Stimulated activated memory B cell treated with anti-CD40 and anti-IgM and Interleukin-4, amounts not matched to agents 10 μg/mL and 1 μg/mL and 100 μg/mL, for 72 hours (primary cell): ENCODE measurements at regions not wholly inside any gene's neighbourhood (a gene's known extent, or its start where the extent isn't known, plus 50 kb on each side); places are given as distances from the start of the nearest gene placed in this dataset.

Experiments
- ATAC-seq: fragments of 150-1000 bp; cut with Tn5 transposase; 2 replicates; pipeline ENCODE4 v1.10.0; 2021
- H3K27ac Mint-ChIP-seq: one replicate; pipeline ENCODE4 v1.8.0; 2022; ENCODE audit warnings: mild to moderate bottlenecking, mixed read lengths
- H3K27me3 Mint-ChIP-seq: one replicate; pipeline ENCODE4 v1.8.0; 2022; ENCODE audit warnings: mixed read lengths
- H3K36me3 Mint-ChIP-seq: one replicate; pipeline ENCODE4 v1.8.0; 2022; ENCODE audit warnings: mixed read lengths
- H3K4me1 Mint-ChIP-seq: one replicate; pipeline ENCODE4 v1.8.0; 2022; ENCODE audit warnings: mixed read lengths
- H3K4me3 Mint-ChIP-seq: one replicate; pipeline ENCODE4 v1.8.0; 2022; ENCODE audit warnings: mild to moderate bottlenecking, moderate library complexity, mixed read lengths
- H3K9me3 Mint-ChIP-seq: one replicate; pipeline ENCODE4 v1.8.0; 2022; ENCODE audit warnings: mixed read lengths

GRCh38 chr2:5980450-5981190 lies 288.4 kb downstream of the SOX11 start:
- H3K4me3 Mint-ChIP-seq = no peak overlapping the region
- H3K4me1 Mint-ChIP-seq = no peaks in the 10 kb centered on the region
- H3K9me3 Mint-ChIP-seq = peaks cover 2% of the 10 kb centered on the region
- no peaks in the 10 kb centered on the region for H3K36me3 Mint-ChIP-seq
- no peak overlapping the region for H3K27ac Mint-ChIP-seq
- H3K27me3 Mint-ChIP-seq = peaks cover 9% of the 10 kb centered on the region
- ATAC-seq = no peak

GRCh38 chr2:5982193-5982902 lies 290.2 kb downstream of the SOX11 start:
- no peaks in the 10 kb centered on the region for H3K4me1 Mint-ChIP-seq
- no peak for ATAC-seq

DNA sequence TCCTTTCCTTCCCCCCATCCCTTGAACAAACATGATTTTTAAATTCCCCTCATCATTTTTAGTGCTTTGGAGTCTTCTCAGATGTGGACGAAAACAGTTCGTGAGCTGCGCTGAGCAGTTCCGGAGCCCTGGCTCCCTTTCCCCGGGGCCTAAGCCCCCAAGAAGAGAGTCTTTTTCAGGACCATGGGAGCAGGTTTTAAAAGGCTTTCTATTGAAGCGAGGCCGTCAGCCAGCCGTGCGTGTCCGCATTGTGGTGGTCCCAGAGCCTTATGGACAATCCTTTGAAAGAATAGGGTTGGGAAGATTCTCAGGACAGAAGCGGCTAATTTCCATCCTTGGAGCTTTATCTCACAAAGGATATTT lies 290.7 kb downstream of the SOX11 start:
- no peak overlapping the region for H3K4me3 Mint-ChIP-seq
- H3K4me1 Mint-ChIP-seq = no peaks in the 10 kb centered on the region
- H3K9me3 Mint-ChIP-seq = peaks cover 2% of the 10 kb centered on the region
- H3K27ac Mint-ChIP-seq = no peak overlapping the region
- no peaks in the 10 kb centered on the region for H3K36me3 Mint-ChIP-seq
- no peak for ATAC-seq
- peaks cover 9% of the 10 kb centered on the region for H3K27me3 Mint-ChIP-seq

More at GRCh38 chr2:5982193-5982902, 290.2 kb downstream of the SOX11 start:
- Mint-ChIP-seq H3K27ac (no peak overlapping the region), H3K36me3 (no peaks in the 10 kb centered on the region), H3K27me3 (peaks cover 9% of the 10 kb centered on the region), H3K4me3 (no peak overlapping the region), H3K9me3 (peaks cover 2% of the 10 kb centered on the region)

DNA sequence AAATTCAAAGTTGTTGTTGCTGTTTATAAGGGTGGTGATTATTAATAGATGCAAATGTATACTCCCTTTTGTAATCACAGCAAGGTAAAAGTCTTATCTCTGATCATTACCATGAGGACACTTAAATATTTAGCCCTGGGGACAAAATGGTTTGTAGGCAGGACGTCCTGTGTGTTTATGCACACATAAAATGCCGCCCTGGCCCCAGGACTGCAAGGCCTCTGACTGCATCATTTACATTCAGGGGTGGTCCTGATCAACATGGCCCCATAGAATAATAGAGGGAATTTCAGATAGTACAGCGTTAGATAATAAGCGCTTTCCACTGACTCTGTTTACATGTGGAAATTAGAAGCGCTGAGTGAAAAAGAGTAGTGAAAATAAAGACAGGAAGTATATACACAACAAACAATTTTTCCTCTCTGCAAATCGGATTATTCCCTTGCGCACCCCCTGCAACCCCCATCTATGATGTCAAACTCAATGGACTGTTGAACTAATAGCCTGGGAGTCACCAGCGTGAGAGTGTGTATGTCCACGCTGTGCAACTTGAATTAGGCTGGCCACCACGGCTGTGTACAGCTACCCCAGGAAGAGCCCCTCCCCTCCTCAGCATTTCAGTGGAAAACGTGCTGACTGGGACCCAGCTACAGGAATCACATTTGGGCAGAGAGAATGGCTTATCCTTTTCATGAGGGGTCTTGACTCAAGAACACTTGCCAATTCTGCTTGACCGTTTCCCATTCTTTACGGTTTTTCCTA lies 291.5 kb downstream of the SOX11 start:
- H3K27ac Mint-ChIP-seq = no peak overlapping the region
- H3K9me3 Mint-ChIP-seq = peaks cover under 1% of the 10 kb centered on the region

DNA sequence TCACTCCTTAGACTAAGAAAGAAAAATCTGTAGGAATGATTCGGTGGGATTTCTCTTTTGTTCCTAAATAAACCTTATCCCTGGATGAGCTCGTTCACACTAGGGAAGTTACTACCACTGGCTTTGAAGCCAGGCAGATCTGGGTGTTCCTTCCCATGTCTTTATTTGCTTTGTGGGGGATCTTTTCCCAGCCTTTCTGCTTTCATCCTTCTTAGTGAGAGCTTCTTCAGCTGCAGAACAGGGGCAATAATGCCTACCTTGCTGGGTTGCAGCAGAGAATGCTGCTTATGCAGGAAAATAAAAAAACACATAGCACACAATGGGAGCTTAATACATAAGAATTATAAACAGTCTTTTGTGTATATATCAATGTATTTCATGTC lies 292.1 kb downstream of the SOX11 start:
- Mint-ChIP-seq H3K36me3 (no peaks in the 10 kb centered on the region), H3K27ac (no peak overlapping the region), H3K4me3 (no peak overlapping the region), H3K9me3 (no peaks in the 10 kb centered on the region), H3K27me3 (no peaks in the 10 kb centered on the region), H3K4me1 (no peaks in the 10 kb centered on the region)
- no peak for ATAC-seq

More for the DNA sequence above, 291.5 kb downstream of the SOX11 start:
- ATAC-seq = no peak
- H3K36me3 Mint-ChIP-seq = no peaks in the 10 kb centered on the region
- no peaks in the 10 kb centered on the region for H3K4me1 Mint-ChIP-seq
- H3K4me3 Mint-ChIP-seq = no peak overlapping the region
- H3K27me3 Mint-ChIP-seq = peaks cover 6% of the 10 kb centered on the region

DNA sequence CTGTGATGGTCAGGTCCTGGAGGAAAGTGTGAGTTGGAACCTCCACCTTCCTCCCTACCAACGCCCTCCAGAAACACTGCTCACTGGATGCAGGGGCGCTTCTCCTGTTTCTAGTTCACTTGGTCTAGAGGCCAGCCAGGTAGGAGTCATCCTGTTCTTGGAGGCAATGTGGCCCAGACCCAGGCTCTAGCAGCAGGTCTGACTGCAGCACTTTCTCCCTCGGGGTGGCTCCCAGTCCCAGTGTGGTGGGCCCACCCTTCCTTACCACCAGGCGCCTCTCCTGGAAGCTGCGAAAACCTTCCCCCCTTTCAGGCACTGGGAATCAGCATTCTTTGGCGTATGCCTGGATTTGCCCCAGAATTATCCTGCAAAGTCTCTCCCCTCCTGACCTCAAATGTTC lies 292.8 kb downstream of the SOX11 start:
- Mint-ChIP-seq H3K4me3 (no peak overlapping the region), H3K27ac (no peak overlapping the region), H3K4me1 (no peaks in the 10 kb centered on the region), H3K27me3 (no peaks in the 10 kb centered on the region), H3K36me3 (no peaks in the 10 kb centered on the region), H3K9me3 (no peaks in the 10 kb centered on the region)
- no peak for ATAC-seq

DNA sequence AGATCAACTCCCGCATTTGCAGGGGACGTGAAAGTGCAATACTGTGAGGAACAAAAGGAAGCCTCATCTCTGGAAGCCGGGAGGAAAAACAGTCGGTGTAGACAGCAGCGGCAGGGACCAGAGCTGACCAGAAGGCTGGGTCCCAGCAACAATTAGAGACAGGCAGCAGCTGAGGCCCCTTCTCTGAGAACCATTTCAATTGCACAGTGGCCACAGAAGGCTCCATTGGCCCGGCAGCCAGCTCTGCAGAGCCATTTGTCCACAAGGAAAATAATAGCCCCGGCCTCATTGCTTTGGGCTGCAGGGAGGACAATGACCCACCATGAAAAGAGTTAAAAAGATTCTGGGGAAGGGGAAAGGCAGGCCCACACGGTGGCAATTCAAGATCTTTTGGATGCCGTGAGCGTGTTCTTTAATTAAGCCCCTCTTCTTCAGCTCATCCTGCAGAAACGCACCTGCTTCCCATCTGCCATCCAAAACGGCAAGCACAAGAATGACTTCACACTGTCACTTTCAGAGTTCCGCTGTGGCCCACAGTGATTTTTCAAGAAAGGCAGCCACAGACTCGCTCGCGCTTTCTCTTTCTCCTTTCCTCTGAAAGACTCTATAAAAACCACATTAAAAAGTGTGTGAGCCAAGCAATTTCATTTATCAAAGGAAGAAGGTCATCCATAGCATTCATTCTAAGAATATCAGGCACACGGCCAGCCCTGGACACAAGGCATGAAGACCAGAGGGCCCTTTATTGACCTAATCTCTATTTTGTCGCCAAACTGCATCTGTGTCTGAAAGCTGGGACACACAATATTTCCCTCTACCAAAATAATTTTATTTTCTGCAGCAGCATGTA lies 293.6 kb downstream of the SOX11 start:
- no peak for ATAC-seq
- H3K36me3 Mint-ChIP-seq = no peaks in the 10 kb centered on the region
- no peak overlapping the region for H3K27ac Mint-ChIP-seq
- H3K4me1 Mint-ChIP-seq = no peaks in the 10 kb centered on the region
- H3K27me3 Mint-ChIP-seq = no peaks in the 10 kb centered on the region
- no peaks in the 10 kb centered on the region for H3K9me3 Mint-ChIP-seq
- H3K4me3 Mint-ChIP-seq = no peak overlapping the region

GRCh38 chr2:5986801-5987787 lies 294.9 kb downstream of the SOX11 start:
- no peaks in the 10 kb centered on the region for H3K4me1 Mint-ChIP-seq
- H3K27me3 Mint-ChIP-seq = no peaks in the 10 kb centered on the region
- H3K9me3 Mint-ChIP-seq = no peaks in the 10 kb centered on the region
- no peaks in the 10 kb centered on the region for H3K36me3 Mint-ChIP-seq
- H3K27ac Mint-ChIP-seq = no peak overlapping the region
- H3K4me3 Mint-ChIP-seq = no peak overlapping the region
- ATAC-seq = no peak

- no peaks in the 10 kb centered on the region for H3K9me3 Mint-ChIP-seq
- no peak for ATAC-seq
- H3K4me3 Mint-ChIP-seq = no peak overlapping the region
- no peak overlapping the region for H3K27ac Mint-ChIP-seq
- H3K36me3 Mint-ChIP-seq = no peaks in the 10 kb centered on the region
- H3K4me1 Mint-ChIP-seq = no peaks in the 10 kb centered on the region
- no peaks in the 10 kb centered on the region for H3K27me3 Mint-ChIP-seq
Measured at GRCh38 chr2:5988120-5988519, 295.9 kb downstream of the SOX11 start.

GRCh38 chr2:5990086-5990485 lies 297.9 kb downstream of the SOX11 start:
- H3K36me3 Mint-ChIP-seq = no peaks in the 10 kb centered on the region
- no peaks in the 10 kb centered on the region for H3K4me1 Mint-ChIP-seq
- no peaks in the 10 kb centered on the region for H3K27me3 Mint-ChIP-seq
- no peak overlapping the region for H3K4me3 Mint-ChIP-seq
- H3K9me3 Mint-ChIP-seq = no peaks in the 10 kb centered on the region
- no peak for ATAC-seq
- H3K27ac Mint-ChIP-seq = no peak overlapping the region

- no peaks in the 10 kb centered on the region for H3K4me1 Mint-ChIP-seq
Measured at GRCh38 chr2:5991305-5991968, 299.3 kb downstream of the SOX11 start.

DNA sequence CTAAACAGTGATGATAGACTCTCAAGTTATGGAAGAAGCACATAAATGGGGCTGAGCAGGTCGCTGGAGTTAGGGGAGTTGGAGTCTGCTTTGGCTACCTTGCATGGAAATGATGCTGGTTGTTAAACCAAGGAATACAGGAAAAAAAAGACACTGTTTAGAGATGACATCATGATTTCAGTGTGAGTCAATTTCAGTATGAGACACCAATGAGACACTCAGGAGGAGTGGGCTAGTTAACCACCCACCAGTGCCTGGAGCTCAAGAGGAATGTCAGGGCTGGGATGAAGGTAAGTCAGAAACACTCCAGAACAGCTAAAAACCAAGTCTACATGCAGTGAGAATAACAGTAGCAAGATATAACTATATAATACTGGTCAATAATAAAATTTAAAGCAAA lies 303.6 kb downstream of the SOX11 start:
- no peak overlapping the region for H3K27ac Mint-ChIP-seq
- ATAC-seq = no peak
- no peaks in the 10 kb centered on the region for H3K9me3 Mint-ChIP-seq
- H3K36me3 Mint-ChIP-seq = no peaks in the 10 kb centered on the region
- H3K4me3 Mint-ChIP-seq = no peak overlapping the region
- H3K27me3 Mint-ChIP-seq = no peaks in the 10 kb centered on the region
- no peaks in the 10 kb centered on the region for H3K4me1 Mint-ChIP-seq

More at GRCh38 chr2:5991305-5991968, 299.3 kb downstream of the SOX11 start:
- H3K9me3 Mint-ChIP-seq = no peaks in the 10 kb centered on the region
- no peaks in the 10 kb centered on the region for H3K36me3 Mint-ChIP-seq
- no peak overlapping the region for H3K27ac Mint-ChIP-seq
- no peak overlapping the region for H3K4me3 Mint-ChIP-seq
- no peaks in the 10 kb centered on the region for H3K27me3 Mint-ChIP-seq
- ATAC-seq = no peak

GRCh38 chr2:6008186-6008585 lies 316.0 kb downstream of the SOX11 start:
- no peak for ATAC-seq
- H3K4me3 Mint-ChIP-seq = no peak overlapping the region
- no peaks in the 10 kb centered on the region for H3K4me1 Mint-ChIP-seq
- H3K27me3 Mint-ChIP-seq = no peaks in the 10 kb centered on the region
- no peak overlapping the region for H3K27ac Mint-ChIP-seq
- no peaks in the 10 kb centered on the region for H3K36me3 Mint-ChIP-seq
- H3K9me3 Mint-ChIP-seq = no peaks in the 10 kb centered on the region

- Mint-ChIP-seq H3K27me3 (no peaks in the 10 kb centered on the region), H3K4me1 (no peaks in the 10 kb centered on the region), H3K27ac (no peak overlapping the region), H3K9me3 (no peaks in the 10 kb centered on the region), H3K36me3 (no peaks in the 10 kb centered on the region), H3K4me3 (no peak overlapping the region)
- ATAC-seq = no peak
Measured at GRCh38 chr2:6008726-6009125, 316.5 kb downstream of the SOX11 start.
